Uterus (tissue), 3 donors: ENCODE measurements at regions not wholly inside any gene's neighbourhood (a gene's known extent, or its start where the extent isn't known, plus 50 kb on each side); places are given as distances from the start of the nearest gene placed in this dataset.

Experiments used
- DNase-seq, 2 donors: peaks; one replicate each; pipeline ENCODE4 v3.0.0-alpha.2; 2019 to 2020
- H3K27ac ChIP-seq, 2 donors: fragments of 200-600 bp; sonication (generic); 1 replicate in 1 of 2; 2 replicates in 1 of 2; pipeline ENCODE4 v1.5.1; 2016 to 2018
- H3K27me3 ChIP-seq, 2 donors: fragments of 200-600 bp; sonication (generic); one replicate each; pipeline ENCODE4 v1.5.1; 2018 to 2019; ENCODE audit warnings: control low read depth in 1 of 2
- H3K36me3 ChIP-seq, 2 donors: fragments of 200-600 bp; sonication (generic); one replicate each; pipeline ENCODE4 v1.5.1; 2019; ENCODE audit warnings: control low read depth in 1 of 2
- H3K4me1 ChIP-seq, 2 donors: fragments of 200-600 bp; sonication (generic); one replicate each; pipeline ENCODE4 v1.5.1; 2018 to 2019; ENCODE audit warnings: control low read depth in 1 of 2
- H3K4me3 ChIP-seq, 2 donors: fragments of 200-600 bp; sonication (generic); 1 replicate in 1 of 2; 2 replicates in 1 of 2; pipeline ENCODE4 v1.5.1; 2018 to 2019; ENCODE audit warnings: mild to moderate bottlenecking in 1 of 2
- H3K9me3 ChIP-seq, 2 donors: fragments of 200-600 bp; sonication (generic); one replicate each; pipeline ENCODE4 v1.5.1; 2019; ENCODE audit warnings: control low read depth in 1 of 2
- POLR2A ChIP-seq, 2 donors: fragments of 450-650 bp; IDR thresholded peaks; one replicate each; pipeline ENCODE4 v1.6.1; 2016; ENCODE audit warnings: antibody characterized with exemption in 2 of 2, mild to moderate bottlenecking in 1 of 2, moderate library complexity in 1 of 2
- intact Hi-C: fragments of 100-400 bp; cut with DNase I; formaldehyde crosslinking; loops from one replicate; pipeline ENCODE4 v1.15.1; 2023; ENCODE audit warnings: low total_unique reads
- TF ChIP-seq, protein P1 (sequence below), 4 experiments: fragments of 200-600 bp in 2 of 4; fragments of 450-650 bp in 2 of 4; sonication (generic) in 2 of 4; IDR thresholded peaks; one replicate each; pipeline ENCODE4 v1.5.1; 2016 to 2019; ENCODE audit warnings: antibody characterized with exemption in 4 of 4, mild to moderate bottlenecking in 2 of 4, moderate library complexity in 1 of 4
- donor health status: DM: yes; HTN: yes; CAD: no.

DNA sequence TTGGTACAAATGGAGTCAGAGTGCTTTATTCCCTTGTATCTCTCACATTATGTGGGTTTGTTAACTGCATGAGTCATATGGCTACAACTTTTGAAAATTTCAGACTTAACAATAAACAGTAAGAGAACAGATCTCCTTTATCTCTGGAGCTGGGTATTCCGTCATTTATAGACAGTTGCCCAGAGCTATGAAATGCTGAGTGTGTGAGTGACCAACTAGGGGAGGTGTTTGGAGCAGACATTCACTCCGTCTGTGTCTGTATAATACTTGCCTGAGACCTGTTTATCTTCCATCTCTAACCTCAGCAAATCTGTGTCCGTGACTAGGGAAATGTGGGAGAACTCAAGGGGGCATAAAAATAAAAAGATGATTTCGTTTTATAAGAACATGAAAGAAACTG is 279.9 kb upstream of the FAR2 start:
- DNase-seq, result no peak
- intact Hi-C loops, result no loop called here
- Histone ChIP-seq H3K27me3 (no peaks in the 10 kb centered on the region), H3K36me3 (no peaks in the 10 kb centered on the region), H3K9me3 (no peaks in the 10 kb centered on the region), H3K4me3 (no peak overlapping the region), H3K4me1 (no peaks in the 10 kb centered on the region), H3K27ac (no peak overlapping the region)
- TF ChIP-seq, protein P1, sequence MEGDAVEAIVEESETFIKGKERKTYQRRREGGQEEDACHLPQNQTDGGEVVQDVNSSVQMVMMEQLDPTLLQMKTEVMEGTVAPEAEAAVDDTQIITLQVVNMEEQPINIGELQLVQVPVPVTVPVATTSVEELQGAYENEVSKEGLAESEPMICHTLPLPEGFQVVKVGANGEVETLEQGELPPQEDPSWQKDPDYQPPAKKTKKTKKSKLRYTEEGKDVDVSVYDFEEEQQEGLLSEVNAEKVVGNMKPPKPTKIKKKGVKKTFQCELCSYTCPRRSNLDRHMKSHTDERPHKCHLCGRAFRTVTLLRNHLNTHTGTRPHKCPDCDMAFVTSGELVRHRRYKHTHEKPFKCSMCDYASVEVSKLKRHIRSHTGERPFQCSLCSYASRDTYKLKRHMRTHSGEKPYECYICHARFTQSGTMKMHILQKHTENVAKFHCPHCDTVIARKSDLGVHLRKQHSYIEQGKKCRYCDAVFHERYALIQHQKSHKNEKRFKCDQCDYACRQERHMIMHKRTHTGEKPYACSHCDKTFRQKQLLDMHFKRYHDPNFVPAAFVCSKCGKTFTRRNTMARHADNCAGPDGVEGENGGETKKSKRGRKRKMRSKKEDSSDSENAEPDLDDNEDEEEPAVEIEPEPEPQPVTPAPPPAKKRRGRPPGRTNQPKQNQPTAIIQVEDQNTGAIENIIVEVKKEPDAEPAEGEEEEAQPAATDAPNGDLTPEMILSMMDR (IDR thresholded peaks at IDR 0.05), result no peak
- no peak for TF ChIP-seq POLR2A (IDR thresholded peaks at IDR 0.05)

DNA sequence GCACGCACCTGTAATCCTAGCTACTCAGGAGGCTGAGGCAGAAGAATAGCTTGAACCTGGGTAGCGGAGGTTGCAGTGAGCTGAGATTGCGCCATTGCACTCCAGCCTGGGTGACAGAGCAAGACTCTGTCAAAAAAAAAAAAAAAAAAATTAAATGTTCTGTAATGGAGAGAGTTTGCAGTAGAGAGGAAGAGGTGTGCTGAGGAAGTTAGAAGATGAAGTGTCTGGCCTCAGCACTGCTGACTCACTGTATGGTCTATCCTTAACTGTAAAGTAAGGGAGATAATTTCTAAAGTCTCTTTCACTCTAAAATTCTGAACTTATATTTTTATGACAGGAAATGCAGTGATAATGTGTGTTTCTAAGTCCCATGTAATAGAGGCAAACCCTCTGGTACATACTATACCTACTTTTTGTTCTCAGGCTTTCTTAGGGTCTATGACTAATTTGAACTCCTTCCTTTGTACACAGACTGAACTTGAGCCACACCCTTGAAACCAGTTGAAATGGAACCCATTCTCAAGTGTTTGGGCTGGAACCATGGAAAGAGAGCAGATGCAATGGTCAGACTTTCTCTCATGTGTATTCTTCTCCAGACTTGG is 278.1 kb upstream of the FAR2 start:
- Histone ChIP-seq H3K4me1 (no peaks in the 10 kb centered on the region), H3K9me3 (no peaks in the 10 kb centered on the region), H3K27ac (no peak overlapping the region), H3K4me3 (no peak overlapping the region), H3K36me3 (no peaks in the 10 kb centered on the region), H3K27me3 (no peaks in the 10 kb centered on the region)
- intact Hi-C loops, result no loop called here
- no peak for TF ChIP-seq POLR2A (IDR thresholded peaks at IDR 0.05)
- TF ChIP-seq, protein P1 (IDR thresholded peaks at IDR 0.05), result no peak
- no peak for DNase-seq

DNA sequence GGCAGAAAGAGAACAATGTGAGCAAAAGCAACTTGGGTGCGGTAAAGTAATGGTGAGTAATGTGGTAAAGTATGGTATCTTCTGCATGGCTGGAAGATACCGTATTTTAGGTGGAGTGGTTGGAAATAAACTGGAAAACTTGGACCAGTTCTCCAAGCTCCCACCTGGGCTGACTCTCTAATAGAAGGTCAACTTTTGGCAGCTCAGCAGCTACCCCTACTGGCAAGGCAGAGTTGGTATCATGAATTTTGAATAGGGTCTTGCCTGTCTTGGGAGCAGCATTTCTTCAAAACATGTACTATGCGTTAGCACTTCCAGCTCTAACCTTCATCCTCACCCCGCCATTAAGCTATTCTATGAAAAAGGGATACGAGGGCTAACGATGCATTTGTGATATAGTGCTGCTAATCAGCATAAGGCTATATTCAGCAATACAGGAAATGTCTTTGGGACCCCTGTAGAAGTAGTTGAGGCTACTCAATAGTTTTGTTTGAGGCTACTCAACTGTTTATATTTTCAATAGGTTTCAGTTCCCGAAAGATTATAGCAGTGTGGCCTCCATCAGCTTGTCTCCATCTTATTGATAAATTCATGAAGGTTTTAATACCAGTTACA is 276.3 kb upstream of the FAR2 start:
- Histone ChIP-seq H3K9me3 (no peaks in the 10 kb centered on the region), H3K36me3 (no peaks in the 10 kb centered on the region), H3K4me1 (no peaks in the 10 kb centered on the region), H3K27ac (no peak overlapping the region), H3K4me3 (no peak overlapping the region), H3K27me3 (no peaks in the 10 kb centered on the region)
- TF ChIP-seq, protein P1 (IDR thresholded peaks at IDR 0.05), result peak; percentile 23 to 46 (median 34)
- no peak for TF ChIP-seq POLR2A (IDR thresholded peaks at IDR 0.05)
- intact Hi-C loops, result no loop called here
- peak; percentile 18 to 24 for DNase-seq

DNA sequence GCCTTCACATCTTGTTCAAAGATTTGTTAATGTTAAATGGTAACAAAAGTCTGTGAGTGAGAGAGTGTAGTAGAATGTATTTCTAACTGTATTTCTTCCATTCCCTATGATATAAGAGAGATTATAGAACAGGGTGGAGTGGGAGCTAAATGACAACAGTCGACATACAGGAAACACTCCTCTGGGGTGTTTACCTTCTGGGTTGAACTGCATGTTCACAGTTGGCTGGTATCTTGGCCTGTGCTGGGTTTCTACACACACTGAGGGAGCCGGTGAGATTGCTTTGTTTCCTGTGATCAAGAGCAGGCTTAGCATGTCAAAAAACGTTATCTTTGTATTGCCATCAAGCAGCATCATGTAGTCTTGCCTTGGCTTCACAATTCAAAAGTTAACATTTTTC is 274.3 kb upstream of the FAR2 start:
- H3K4me1 ChIP-seq, result no peaks in the 10 kb centered on the region
- H3K27ac ChIP-seq, result no peak overlapping the region
- H3K36me3 ChIP-seq, result no peaks in the 10 kb centered on the region
- no peak overlapping the region for H3K4me3 ChIP-seq
- TF ChIP-seq POLR2A (IDR thresholded peaks at IDR 0.05), result no peak
- TF ChIP-seq, protein P1 (IDR thresholded peaks at IDR 0.05), result no peak
- DNase-seq, result no peak
- no peaks in the 10 kb centered on the region for H3K27me3 ChIP-seq
- intact Hi-C loops, result no loop called here
- H3K9me3 ChIP-seq, result no peaks in the 10 kb centered on the region

DNA sequence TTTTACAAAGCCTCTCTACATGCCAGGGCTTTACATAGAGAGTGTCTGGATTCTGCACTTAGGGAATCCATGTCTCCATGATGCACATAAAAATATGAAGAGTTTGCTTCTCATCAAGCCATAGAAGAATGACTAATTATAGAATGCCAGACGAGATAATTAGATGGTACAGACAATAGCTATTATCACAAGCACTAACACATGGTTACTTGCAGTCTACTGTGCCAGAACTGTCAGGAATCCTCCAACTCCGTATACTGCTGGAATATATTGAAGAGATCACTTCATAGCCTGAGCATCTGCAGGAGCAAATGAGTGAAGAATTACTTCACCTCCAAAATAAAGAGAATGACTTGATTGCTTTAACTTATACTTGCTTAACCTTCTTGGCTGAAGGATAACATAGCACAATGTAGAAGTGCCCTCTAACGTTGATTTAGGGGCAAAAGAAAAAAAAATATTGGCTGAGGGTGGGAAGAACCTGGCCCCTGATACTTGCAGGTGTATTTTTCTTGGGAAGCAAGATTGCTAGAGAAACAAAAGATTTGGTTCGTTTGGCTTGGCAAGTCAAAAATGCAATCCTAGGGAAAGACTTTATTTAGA is 272.8 kb upstream of the FAR2 start:
- H3K4me1 ChIP-seq, result no peaks in the 10 kb centered on the region
- no peak for DNase-seq
- TF ChIP-seq, protein P1 (IDR thresholded peaks at IDR 0.05), result no peak
- no peak for TF ChIP-seq POLR2A (IDR thresholded peaks at IDR 0.05)
- H3K36me3 ChIP-seq, result no peaks in the 10 kb centered on the region
- H3K27ac ChIP-seq, result no peak overlapping the region
- intact Hi-C loops, result no loop called here
- no peaks in the 10 kb centered on the region for H3K9me3 ChIP-seq
- no peak overlapping the region for H3K4me3 ChIP-seq
- H3K27me3 ChIP-seq, result no peaks in the 10 kb centered on the region
